CD14-positive monocyte (primary cell): ENCODE measurements at regions not wholly inside any gene's neighbourhood (a gene's known extent, or its start where the extent isn't known, plus 50 kb on each side); places are given as distances from the start of the nearest gene placed in this dataset.

Source experiments
- DNase-seq, 3 donors: peaks; one replicate each; pipeline ENCODE4 v3.0.0-alpha.2; 2011 to 2022
- H2AFZ ChIP-seq: 2 replicates; pipeline ENCODE4 v1.6.0; 2012; ENCODE audit warnings: mild to moderate bottlenecking, low read depth, low read length, inconsistent platforms; ENCODE audit not compliant: insufficient read depth, poor library complexity, severe bottlenecking
- H3K27ac ChIP-seq, 2 donors: 1 replicate in 1 of 2; 2 replicates in 1 of 2; pipeline ENCODE4 v1.5.1; 2012 to 2013; ENCODE audit warnings: low read length in 2 of 2, control low read depth in 1 of 2, inconsistent platforms in 1 of 2, low read depth in 1 of 2, mild to moderate bottlenecking in 1 of 2
- H3K27me3 ChIP-seq, 2 donors: one replicate each; pipeline versions ENCODE4 v1.6.0 to v1.6.1; 2011 to 2013; ENCODE audit warnings: low read length in 2 of 2; ENCODE audit not compliant: control insufficient read depth in 2 of 2, insufficient read depth in 2 of 2
- H3K36me3 ChIP-seq, 2 donors: replicated peaks in 1 of 2; 1 replicate in 1 of 2; 2 replicates in 1 of 2; pipeline versions ENCODE4 v1.5.1 to v1.6.1; 2012 to 2013; ENCODE audit warnings: low read length in 2 of 2, control low read depth in 1 of 2, inconsistent platforms in 1 of 2, mild to moderate bottlenecking in 1 of 2; ENCODE audit not compliant: insufficient read depth in 2 of 2, control insufficient read depth in 1 of 2
- H3K4me1 ChIP-seq, 2 donors: 1 replicate in 1 of 2; 2 replicates in 1 of 2; pipeline versions ENCODE4 v1.5.1 to v1.6.1; 2012 to 2013; ENCODE audit warnings: low read length in 2 of 2, control low read depth in 1 of 2, inconsistent platforms in 1 of 2, mild to moderate bottlenecking in 1 of 2, moderate library complexity in 1 of 2; ENCODE audit not compliant: insufficient read depth in 2 of 2, control insufficient read depth in 1 of 2
- H3K4me2 ChIP-seq: replicated peaks from 2 replicates; pipeline ENCODE3; 2012; ENCODE audit warnings: low read length, moderate library complexity, mild to moderate bottlenecking; ENCODE audit not compliant: poor library complexity, severe bottlenecking; ENCODE audit errors: extremely low read depth
- H3K4me3 ChIP-seq, 3 experiments: fragments of 200-600 bp in 1 of 3; sonication (generic) in 1 of 3; replicated peaks in 1 of 3; 1 replicate in 2 of 3; 2 replicates in 1 of 3; pipeline ENCODE4 v1.5.1; 2011 to 2013; ENCODE audit warnings: low read length in 3 of 3, mild to moderate bottlenecking in 3 of 3, control low read depth in 2 of 3, low read depth in 2 of 3, inconsistent platforms in 1 of 3, moderate library complexity in 1 of 3
- H3K79me2 ChIP-seq: 2 replicates; pipeline ENCODE4 v1.6.0; 2012; ENCODE audit warnings: mild to moderate bottlenecking, control low read depth, inconsistent platforms, low read length, moderate library complexity; ENCODE audit not compliant: insufficient read depth
- H3K9ac ChIP-seq: 2 replicates; pipeline ENCODE4 v1.6.0; 2017; ENCODE audit warnings: low read length, mild to moderate bottlenecking; ENCODE audit not compliant: insufficient read depth, poor library complexity, severe bottlenecking
- H3K9me3 ChIP-seq, 2 donors: replicated peaks in 1 of 2; 1 replicate in 1 of 2; 2 replicates in 1 of 2; pipeline versions ENCODE4 v1.5.1 to v1.6.1; 2012 to 2013; ENCODE audit warnings: low read length in 2 of 2, control low read depth in 1 of 2; ENCODE audit not compliant: control insufficient read depth in 1 of 2, insufficient read depth in 1 of 2
- H4K20me1 ChIP-seq: 2 replicates; pipeline ENCODE4 v1.6.0; 2012; ENCODE audit warnings: mild to moderate bottlenecking, low read length, control low read depth, moderate library complexity; ENCODE audit not compliant: insufficient read depth
- H3K27ac Mint-ChIP-seq, 7 donors: one replicate each; pipeline ENCODE4 v1.8.0; 2020; ENCODE audit warnings: mild to moderate bottlenecking in 7 of 7, mixed read lengths in 7 of 7, moderate library complexity in 6 of 7, inconsistent platforms in 2 of 7
- H3K27me3 Mint-ChIP-seq, 3 donors: one replicate each; pipeline ENCODE4 v1.8.0; 2021 to 2022; ENCODE audit warnings: low read depth in 3 of 3, mild to moderate bottlenecking in 3 of 3, mixed read lengths in 3 of 3, moderate library complexity in 3 of 3, inconsistent platforms in 1 of 3
- H3K36me3 Mint-ChIP-seq, 2 donors: one replicate each; pipeline ENCODE4 v1.8.0; 2020; ENCODE audit warnings: mixed read lengths in 2 of 2, inconsistent platforms in 1 of 2, mild to moderate bottlenecking in 1 of 2
- H3K4me1 Mint-ChIP-seq: one replicate; pipeline ENCODE4 v1.8.0; 2020; ENCODE audit warnings: mild to moderate bottlenecking, mixed read lengths
- H3K4me3 Mint-ChIP-seq, 2 donors: one replicate each; pipeline ENCODE4 v1.8.0; 2020; ENCODE audit warnings: mild to moderate bottlenecking in 2 of 2, mixed read lengths in 2 of 2, moderate library complexity in 1 of 2
- H3K9me3 Mint-ChIP-seq, 7 donors: one replicate each; pipeline ENCODE4 v1.8.0; 2020 to 2022; ENCODE audit warnings: mixed read lengths in 7 of 7, mild to moderate bottlenecking in 6 of 7, moderate library complexity in 6 of 7, inconsistent platforms in 2 of 7
- WGBS: methylation state at CpG from one replicate; pipeline ENCODE4 v1.1.5; 2013; ENCODE audit warnings: missing lambda C conversion rate; ENCODE audit not compliant: insufficient coverage; 5-methylcytosine and 5-hydroxymethylcytosine counted together
- intact Hi-C, 2 donors: fragments of 100-400 bp; cut with micrococcal nuclease; formaldehyde crosslinking; loops; one replicate each; pipeline versions ENCODE4 v1.15.0 to v1.15.1; 2023
- TF ChIP-seq, protein P1 (sequence below): fragments of 200-600 bp; IDR thresholded peaks from one replicate; pipeline ENCODE4 v1.8.0; 2022; ENCODE audit warnings: antibody characterized with exemption, mild to moderate bottlenecking

DNA sequence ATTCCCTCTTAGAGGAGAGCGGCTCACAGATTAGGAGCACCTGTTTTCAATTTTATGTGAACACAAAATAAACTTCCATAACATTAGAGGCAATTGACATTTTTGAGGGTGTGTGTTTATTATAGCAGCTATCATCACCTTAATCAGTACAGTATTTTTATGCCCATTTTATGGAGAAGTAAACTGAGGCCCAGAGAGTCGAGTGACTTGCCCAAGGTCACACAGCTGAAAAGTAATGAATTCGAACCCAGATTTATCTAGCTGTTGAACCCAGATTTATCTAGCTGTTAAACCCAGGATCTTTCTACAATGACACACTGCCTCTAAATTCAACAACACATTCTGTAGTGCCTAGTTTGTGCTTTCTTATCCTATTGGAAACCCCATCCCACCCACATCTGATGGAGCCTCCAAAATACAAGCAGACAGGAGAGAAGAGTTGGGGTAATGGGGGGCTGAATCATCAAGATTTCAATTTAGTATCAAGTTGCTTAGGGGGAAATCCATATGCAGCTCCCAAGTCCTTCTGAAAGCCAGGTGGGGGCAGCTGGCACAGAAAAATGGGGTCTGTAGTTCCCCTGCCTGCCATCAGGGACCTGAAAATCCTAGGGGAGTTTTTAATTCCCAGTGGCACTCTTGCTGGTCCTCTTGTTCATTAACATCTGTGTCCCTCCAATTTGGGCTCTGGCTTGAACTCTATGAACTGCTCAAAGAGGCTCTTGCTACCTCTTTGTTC, 50.4 kb upstream of the TRA2B start:
- TF ChIP-seq, protein P1, sequence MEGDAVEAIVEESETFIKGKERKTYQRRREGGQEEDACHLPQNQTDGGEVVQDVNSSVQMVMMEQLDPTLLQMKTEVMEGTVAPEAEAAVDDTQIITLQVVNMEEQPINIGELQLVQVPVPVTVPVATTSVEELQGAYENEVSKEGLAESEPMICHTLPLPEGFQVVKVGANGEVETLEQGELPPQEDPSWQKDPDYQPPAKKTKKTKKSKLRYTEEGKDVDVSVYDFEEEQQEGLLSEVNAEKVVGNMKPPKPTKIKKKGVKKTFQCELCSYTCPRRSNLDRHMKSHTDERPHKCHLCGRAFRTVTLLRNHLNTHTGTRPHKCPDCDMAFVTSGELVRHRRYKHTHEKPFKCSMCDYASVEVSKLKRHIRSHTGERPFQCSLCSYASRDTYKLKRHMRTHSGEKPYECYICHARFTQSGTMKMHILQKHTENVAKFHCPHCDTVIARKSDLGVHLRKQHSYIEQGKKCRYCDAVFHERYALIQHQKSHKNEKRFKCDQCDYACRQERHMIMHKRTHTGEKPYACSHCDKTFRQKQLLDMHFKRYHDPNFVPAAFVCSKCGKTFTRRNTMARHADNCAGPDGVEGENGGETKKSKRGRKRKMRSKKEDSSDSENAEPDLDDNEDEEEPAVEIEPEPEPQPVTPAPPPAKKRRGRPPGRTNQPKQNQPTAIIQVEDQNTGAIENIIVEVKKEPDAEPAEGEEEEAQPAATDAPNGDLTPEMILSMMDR: no peak
- Mint-ChIP-seq H3K27ac (no peak overlapping the region), H3K4me3 (no peak overlapping the region), H3K27me3 (peaks cover 5 to 11% (median 8%) of the 10 kb centered on the region in 3 donors), H3K4me1 (peaks cover 7% of the 10 kb centered on the region), H3K36me3 (no peaks in the 10 kb centered on the region), H3K9me3 (peaks cover 0 to 3% (median 0%) of the 10 kb centered on the region in 7 donors)
- H3K79me2 ChIP-seq: no peaks in the 10 kb centered on the region
- WGBS: 100% methylated on average over 2 of the region's 3 CpGs
- no peaks in the 10 kb centered on the region for H3K9me3 ChIP-seq
- H3K9ac ChIP-seq: no peak overlapping the region
- H2AFZ ChIP-seq: no peak overlapping the region
- intact Hi-C loops: loop anchor here in 1 of 2 donors (10.0 kb wide), 2 partner anchors 267 to 627 kb away; partner anchors contain the start of gene AHSG
- peaks cover 0 to 3% of the 10 kb centered on the region in 2 donors for H3K27me3 ChIP-seq
- no peak for DNase-seq
- no peak overlapping the region for H3K4me2 ChIP-seq
- H4K20me1 ChIP-seq: no peaks in the 10 kb centered on the region
- H3K27ac ChIP-seq: no peak overlapping the region
- H3K4me1 ChIP-seq: peaks cover 3 to 7% of the 10 kb centered on the region in 2 donors
- no peaks in the 10 kb centered on the region for H3K36me3 ChIP-seq
- no peak overlapping the region for H3K4me3 ChIP-seq
